Muscle layer of duodenum (tissue), 2 donors: ENCODE measurements at regions not wholly inside any gene's neighbourhood (a gene's known extent, or its start where the extent isn't known, plus 50 kb on each side); places are given as distances from the start of the nearest gene placed in this dataset.
"Not testable (repeated sequence)": the region's sequence is repeated elsewhere in the genome, so short reads cannot be mapped to it uniquely, and the experiment has no call there.

Source experiments
- H3K27ac ChIP-seq: one replicate; pipeline ENCODE4 v1.7.0; 2013; ENCODE audit warnings: mild to moderate bottlenecking, low read length
- H3K27me3 ChIP-seq: one replicate; pipeline ENCODE4 v1.7.0; 2013; ENCODE audit warnings: low read depth, mild to moderate bottlenecking, control low read depth, low read length
- H3K36me3 ChIP-seq, 2 donors: one replicate each; pipeline ENCODE4 v1.7.0; 2013; ENCODE audit warnings: low read length in 2 of 2, control low read depth in 1 of 2, mild to moderate bottlenecking in 1 of 2; ENCODE audit not compliant: insufficient read depth in 2 of 2, control insufficient read depth in 1 of 2
- H3K4me1 ChIP-seq, 2 donors: one replicate each; pipeline ENCODE4 v1.7.0; 2013; ENCODE audit warnings: low read length in 2 of 2, mild to moderate bottlenecking in 2 of 2, control low read depth in 1 of 2, moderate library complexity in 1 of 2; ENCODE audit not compliant: insufficient read depth in 2 of 2, control insufficient read depth in 1 of 2
- H3K4me3 ChIP-seq, 2 donors: one replicate each; pipeline ENCODE4 v1.7.0; 2013; ENCODE audit warnings: low read length in 2 of 2, low read depth in 1 of 2, mild to moderate bottlenecking in 1 of 2
- H3K9me3 ChIP-seq, 2 donors: one replicate each; pipeline ENCODE4 v1.7.0; 2013; ENCODE audit warnings: low read length in 2 of 2, control low read depth in 1 of 2, mild to moderate bottlenecking in 1 of 2; ENCODE audit not compliant: control insufficient read depth in 1 of 2
- donor health status: healthy.

GRCh38 chr17:21772321-21772720, 80.0 kb downstream of the KCNJ18 start:
- Histone ChIP-seq H3K9me3 (no peaks in the 10 kb centered on the region), H3K27ac (no peak overlapping the region), H3K27me3 (no peaks in the 10 kb centered on the region), H3K4me3 (no peak overlapping the region), H3K36me3 (no peaks in the 10 kb centered on the region), H3K4me1 (no peaks in the 10 kb centered on the region)

DNA sequence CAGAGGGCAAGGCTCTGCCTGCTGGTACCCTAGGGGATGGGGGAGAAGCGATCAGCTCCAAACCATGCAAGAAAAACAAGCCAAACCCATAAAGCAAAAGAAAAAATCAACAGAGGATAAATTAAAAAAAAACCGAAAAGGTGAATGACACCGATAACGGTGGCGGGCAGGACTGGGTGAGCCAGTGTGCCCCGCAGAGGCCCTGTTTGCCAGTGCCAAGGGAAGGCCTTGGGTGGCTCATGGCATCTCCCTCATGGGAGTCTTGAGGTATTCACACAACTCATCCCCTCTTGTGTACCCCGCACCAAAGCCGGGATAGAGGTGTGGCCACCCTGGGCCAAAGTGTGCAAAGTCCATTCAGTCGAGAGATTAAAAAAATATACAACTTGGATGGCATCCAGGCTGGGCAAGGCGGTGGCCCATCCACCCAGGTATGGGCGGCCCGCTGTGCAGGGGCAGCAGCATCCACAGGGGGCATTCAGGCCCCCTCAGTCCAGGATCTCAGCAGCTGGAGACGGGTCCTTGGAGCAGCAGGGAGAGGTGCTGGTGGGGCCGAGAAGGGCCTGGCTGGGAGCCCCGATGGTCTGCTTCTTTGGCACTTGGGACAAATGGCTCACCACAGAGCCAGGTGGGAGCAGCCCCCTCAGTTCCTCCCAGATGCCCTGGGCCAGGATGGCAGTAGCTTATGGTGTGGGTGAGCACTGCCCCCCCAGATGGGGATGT, 80.8 kb downstream of the KCNJ18 start:
- H3K36me3 ChIP-seq, H3K4me3 ChIP-seq, H3K4me1 ChIP-seq, H3K9me3 ChIP-seq, H3K27ac ChIP-seq, H3K27me3 ChIP-seq: not testable (repeated sequence)

GRCh38 chr17:21774263-21774662, 81.9 kb downstream of the KCNJ18 start:
- no peaks in the 10 kb centered on the region for H3K27me3 ChIP-seq
- no peaks in the 10 kb centered on the region for H3K36me3 ChIP-seq
- H3K4me1 ChIP-seq: no peaks in the 10 kb centered on the region
- H3K27ac ChIP-seq: no peak overlapping the region
- no peak overlapping the region for H3K4me3 ChIP-seq
- no peaks in the 10 kb centered on the region for H3K9me3 ChIP-seq

DNA sequence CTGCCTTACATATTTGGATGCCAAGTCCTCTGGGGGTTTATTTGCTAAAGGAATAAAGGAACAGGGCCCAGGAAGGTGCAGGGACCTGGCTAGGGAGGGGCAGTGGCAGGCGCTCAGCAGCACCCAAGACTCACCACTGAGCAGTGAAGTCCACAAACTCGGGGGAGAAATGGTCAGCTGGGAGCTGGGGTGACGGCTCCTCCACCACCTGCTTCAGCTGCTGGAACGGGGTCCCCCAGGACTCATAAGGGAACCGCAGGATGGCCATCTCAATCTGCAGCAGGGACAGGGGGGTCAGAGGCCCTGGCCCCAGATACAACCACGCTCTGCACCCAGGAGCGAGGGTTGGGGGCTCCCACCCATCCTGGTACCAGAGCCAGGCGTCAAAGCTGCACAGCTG, 83.2 kb downstream of the KCNJ18 start:
- H3K27me3 ChIP-seq, H3K36me3 ChIP-seq, H3K4me1 ChIP-seq, H3K9me3 ChIP-seq, H3K27ac ChIP-seq, H3K4me3 ChIP-seq: not testable (repeated sequence)

- not testable (repeated sequence) for H3K4me3 ChIP-seq, H3K36me3 ChIP-seq, H3K27me3 ChIP-seq, H3K4me1 ChIP-seq, H3K27ac ChIP-seq, H3K9me3 ChIP-seq
These were observed 84.6 kb downstream of the KCNJ18 start for GRCh38 chr17:21776921-21777320.

DNA sequence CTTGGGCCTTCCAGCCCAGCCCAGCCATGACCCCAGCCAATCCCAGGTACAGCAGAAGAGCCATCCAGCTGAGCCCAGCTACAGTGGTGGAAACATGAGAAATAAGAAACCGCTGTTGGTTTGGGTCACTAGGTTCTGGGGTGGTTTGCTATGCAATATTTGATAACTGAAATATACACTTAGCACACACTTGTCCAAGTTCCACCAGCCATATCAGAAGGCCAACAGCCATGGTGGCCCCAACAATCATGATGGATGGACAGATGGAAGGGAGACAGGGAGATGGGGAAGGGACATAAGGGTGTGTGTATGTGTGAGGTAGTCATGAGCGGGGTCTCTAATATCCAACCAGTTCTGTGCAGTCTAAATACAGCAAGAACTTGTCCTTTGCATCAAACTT, 86.5 kb downstream of the KCNJ18 start:
- not testable (repeated sequence) for H3K9me3 ChIP-seq, H3K4me1 ChIP-seq, H3K4me3 ChIP-seq, H3K27ac ChIP-seq, H3K36me3 ChIP-seq, H3K27me3 ChIP-seq

DNA sequence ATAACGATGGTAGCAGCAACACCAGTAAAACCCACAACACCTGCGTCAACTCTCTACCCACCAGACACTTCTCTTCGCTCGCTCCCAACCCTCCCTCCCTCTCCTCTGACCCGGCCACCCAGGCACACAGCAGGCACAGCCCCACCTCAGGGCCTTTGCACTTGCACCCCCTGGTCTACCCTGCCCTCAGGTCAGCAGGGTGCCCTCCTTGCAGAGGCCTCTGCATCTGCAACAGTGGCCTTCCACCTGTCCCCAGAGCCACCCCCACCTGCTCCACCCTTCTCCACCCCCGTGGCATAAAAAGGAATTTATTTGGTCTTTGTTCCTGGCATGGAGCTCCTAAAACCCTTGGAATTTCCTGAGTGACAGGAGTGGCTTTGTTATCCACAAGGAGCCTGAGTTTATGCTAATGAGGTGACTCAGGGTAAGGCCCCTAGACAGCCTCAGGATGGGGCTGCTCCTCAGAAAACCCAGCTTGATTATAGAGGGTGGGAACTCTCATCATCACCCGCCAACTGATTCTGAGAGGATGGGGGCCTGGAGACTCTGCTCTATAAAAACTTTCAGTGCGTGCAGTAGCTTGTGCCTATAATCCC, 88.1 kb downstream of the KCNJ18 start:
- not testable (repeated sequence) for H3K27me3 ChIP-seq, H3K36me3 ChIP-seq, H3K27ac ChIP-seq, H3K9me3 ChIP-seq, H3K4me1 ChIP-seq, H3K4me3 ChIP-seq

DNA sequence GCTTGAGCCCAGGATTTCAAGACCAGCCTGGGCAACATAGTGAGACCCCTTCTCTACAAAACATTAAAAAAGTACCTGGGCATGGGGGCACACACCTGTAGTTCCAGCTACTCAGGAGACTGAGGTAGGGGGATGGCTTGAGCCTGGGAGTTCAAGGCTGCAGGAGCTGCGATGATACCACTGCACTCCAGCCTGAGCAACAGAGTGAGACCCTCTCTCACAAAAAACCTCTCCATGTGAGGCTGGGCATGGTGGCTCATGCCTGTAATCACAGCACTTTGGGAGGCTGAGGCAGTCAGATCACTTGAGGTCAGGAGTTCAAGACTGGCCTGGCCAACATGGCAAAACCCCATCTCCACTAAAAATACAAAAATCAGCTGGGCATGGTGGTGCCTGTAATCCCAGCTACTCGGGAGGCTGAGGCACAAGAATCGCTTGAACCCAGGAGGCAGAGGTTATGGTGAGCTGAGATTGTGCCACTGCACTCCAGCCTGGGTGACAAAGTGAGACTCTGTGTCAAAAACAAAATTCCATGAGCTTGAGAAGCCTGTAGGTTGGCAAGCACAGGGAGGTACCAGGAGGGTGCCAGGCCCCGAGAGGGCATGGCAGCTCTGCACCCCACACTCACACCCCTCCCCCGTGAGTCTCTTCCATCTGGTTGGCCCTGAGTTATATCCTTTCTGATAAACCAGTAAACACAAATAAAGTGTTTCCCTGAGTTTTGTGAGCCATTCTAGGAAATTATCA, 88.8 kb downstream of the KCNJ18 start:
- H3K4me3 ChIP-seq, H3K36me3 ChIP-seq: not testable (repeated sequence)

GRCh38 chr17:21781666-21782024, 89.3 kb downstream of the KCNJ18 start:
- not testable (repeated sequence) for H3K27ac ChIP-seq, H3K4me3 ChIP-seq, H3K4me1 ChIP-seq, H3K27me3 ChIP-seq, H3K36me3 ChIP-seq, H3K9me3 ChIP-seq

More for the DNA sequence above, 88.8 kb downstream of the KCNJ18 start:
- H3K27ac ChIP-seq, H3K9me3 ChIP-seq, H3K4me1 ChIP-seq, H3K27me3 ChIP-seq: not testable (repeated sequence)

- not testable (repeated sequence) for H3K9me3 ChIP-seq, H3K27ac ChIP-seq, H3K27me3 ChIP-seq, H3K4me3 ChIP-seq, H3K4me1 ChIP-seq, H3K36me3 ChIP-seq
These were observed 89.8 kb downstream of the KCNJ18 start for GRCh38 chr17:21782107-21782506.

- H3K36me3 ChIP-seq, H3K27me3 ChIP-seq, H3K4me1 ChIP-seq, H3K9me3 ChIP-seq, H3K27ac ChIP-seq, H3K4me3 ChIP-seq: not testable (repeated sequence)
These were observed 90.3 kb downstream of the KCNJ18 start for GRCh38 chr17:21782604-21783003.

DNA sequence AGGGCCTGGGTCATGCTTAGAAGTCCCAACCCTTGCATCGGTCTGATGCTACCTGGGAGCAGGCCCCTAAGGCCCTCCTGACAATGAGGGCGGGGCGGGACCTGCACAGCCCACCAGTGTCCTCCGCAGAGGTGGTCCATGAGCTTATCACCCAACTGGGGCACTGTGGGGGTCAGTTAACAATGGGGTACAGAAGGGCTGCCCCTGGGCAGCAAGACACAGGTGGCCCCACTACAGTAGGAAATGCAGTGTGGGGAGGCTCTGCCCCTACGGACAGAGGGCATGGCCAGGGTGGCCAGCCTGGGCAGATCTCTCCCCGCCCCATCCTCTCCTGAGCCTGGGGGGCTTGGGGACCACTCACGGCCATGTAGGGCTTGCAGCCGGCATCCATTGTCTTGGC, 90.7 kb downstream of the KCNJ18 start:
- not testable (repeated sequence) for H3K27me3 ChIP-seq, H3K4me1 ChIP-seq, H3K27ac ChIP-seq, H3K9me3 ChIP-seq, H3K36me3 ChIP-seq, H3K4me3 ChIP-seq
